ENCODE measurements at regions not wholly inside any gene's neighbourhood (a gene's known extent, or its start where the extent isn't known, plus 50 kb on each side); places are given as distances from the start of the nearest gene placed in this dataset.

DNA sequence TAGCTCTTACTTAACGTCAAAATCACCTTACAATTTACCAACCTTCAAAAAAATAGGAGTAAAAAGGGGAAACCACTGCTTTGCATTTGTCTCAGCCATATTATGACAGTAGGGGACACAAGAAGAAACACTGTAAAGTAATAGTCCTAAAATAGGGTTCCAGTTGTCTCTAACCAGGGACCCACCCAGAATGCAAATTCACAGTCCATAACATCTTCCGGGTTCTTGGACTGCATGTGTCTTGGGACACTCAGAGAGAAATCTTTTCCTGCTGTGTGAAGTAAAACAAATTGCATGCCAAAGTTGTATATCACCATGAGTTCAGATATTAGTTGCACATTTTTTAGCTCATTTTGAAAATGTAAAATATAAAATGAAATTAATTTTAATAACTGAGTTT is 69.8 kb upstream of the PGR start:
- Histone ChIP-seq H3K27ac (ENCODE audit: low read depth) (no peak overlapping the region), H3F3A (replicated peaks; ENCODE audit: low read depth) (no peaks in the 10 kb centered on the region), H3K27me3 (ENCODE audit: insufficient read depth) (no peaks in the 10 kb centered on the region), H4K20me1 (replicated peaks; ENCODE audit: insufficient read depth) (no peaks in the 10 kb centered on the region), H3K4me2 (no peak overlapping the region), H3K4me3 (no peak overlapping the region), H3K9me2 (ENCODE audit: insufficient read depth) (no peaks in the 10 kb centered on the region), H3K4me1 (ENCODE audit: insufficient read depth) (no peaks in the 10 kb centered on the region), H3K79me2 (replicated peaks; ENCODE audit: insufficient read depth) (no peaks in the 10 kb centered on the region), H2AFZ (no peak overlapping the region), H3K36me3 (ENCODE audit: insufficient read depth) (no peaks in the 10 kb centered on the region)
- DNase-seq (ENCODE audit: low spot score) (no peak), ATAC-seq (no peak)
- no peaks in the 10 kb centered on the region for H3K36me3 Mint-ChIP-seq (ENCODE audit: low read depth)
- H3K9me3 Mint-ChIP-seq: peaks cover 8% of the 10 kb centered on the region; the same call in 2 of the 3 replicates
- no peaks in the 10 kb centered on the region for H3K27me3 Mint-ChIP-seq (ENCODE audit: insufficient read depth, low read depth, poor library complexity)
- no peak overlapping the region for H3K27ac Mint-ChIP-seq
- TF ChIP-seq EZH2 (IDR thresholded peaks at IDR 0.05; ENCODE audit: low read depth, unreplicated experiment) (no peak), STAT1 (IDR thresholded peaks at IDR 0.05; ENCODE audit: unreplicated experiment) (no peak), ZNF331 (CRISPR knock-in tag; IDR thresholded peaks at IDR 0.05; ENCODE audit: low read depth) (no peak), POLR2AphosphoS5 (IDR thresholded peaks at IDR 0.05; ENCODE audit: low read depth) (no peak)
- TF ChIP-seq, protein P1, sequence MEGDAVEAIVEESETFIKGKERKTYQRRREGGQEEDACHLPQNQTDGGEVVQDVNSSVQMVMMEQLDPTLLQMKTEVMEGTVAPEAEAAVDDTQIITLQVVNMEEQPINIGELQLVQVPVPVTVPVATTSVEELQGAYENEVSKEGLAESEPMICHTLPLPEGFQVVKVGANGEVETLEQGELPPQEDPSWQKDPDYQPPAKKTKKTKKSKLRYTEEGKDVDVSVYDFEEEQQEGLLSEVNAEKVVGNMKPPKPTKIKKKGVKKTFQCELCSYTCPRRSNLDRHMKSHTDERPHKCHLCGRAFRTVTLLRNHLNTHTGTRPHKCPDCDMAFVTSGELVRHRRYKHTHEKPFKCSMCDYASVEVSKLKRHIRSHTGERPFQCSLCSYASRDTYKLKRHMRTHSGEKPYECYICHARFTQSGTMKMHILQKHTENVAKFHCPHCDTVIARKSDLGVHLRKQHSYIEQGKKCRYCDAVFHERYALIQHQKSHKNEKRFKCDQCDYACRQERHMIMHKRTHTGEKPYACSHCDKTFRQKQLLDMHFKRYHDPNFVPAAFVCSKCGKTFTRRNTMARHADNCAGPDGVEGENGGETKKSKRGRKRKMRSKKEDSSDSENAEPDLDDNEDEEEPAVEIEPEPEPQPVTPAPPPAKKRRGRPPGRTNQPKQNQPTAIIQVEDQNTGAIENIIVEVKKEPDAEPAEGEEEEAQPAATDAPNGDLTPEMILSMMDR (conservative IDR thresholded peaks at IDR 0.05; ENCODE audit: low read depth in 2 of 2): no peak
- no peak overlapping the region for H3K4me3 Mint-ChIP-seq
- H3K4me1 Mint-ChIP-seq: no peaks in the 10 kb centered on the region

DNA sequence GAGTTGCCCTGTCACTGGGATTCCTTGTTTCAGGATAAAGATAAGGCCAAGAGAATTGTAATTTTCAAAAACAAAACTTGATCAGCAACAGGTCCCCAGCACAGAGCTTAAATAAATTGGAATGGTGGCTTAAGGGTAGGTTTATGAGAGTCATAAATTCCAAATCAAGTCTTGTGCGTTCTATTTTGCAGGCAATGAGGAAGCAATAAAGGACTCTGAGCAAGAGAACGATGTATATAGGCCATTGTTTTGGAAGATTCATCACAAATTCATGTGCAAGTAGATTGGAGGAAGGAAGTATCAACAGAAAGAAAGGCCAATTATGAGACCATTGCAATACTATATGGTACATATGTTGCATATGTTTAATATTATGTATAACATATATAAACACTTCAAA is 65.7 kb upstream of the PGR start:
- H3K4me3 Mint-ChIP-seq: no peak overlapping the region
- Histone ChIP-seq H3K4me1 (ENCODE audit: insufficient read depth) (no peaks in the 10 kb centered on the region; the same call in 1 of the 2 replicates), H3F3A (replicated peaks; ENCODE audit: low read depth) (no peaks in the 10 kb centered on the region), H3K4me2 (no peak overlapping the region), H4K20me1 (replicated peaks; ENCODE audit: insufficient read depth) (no peaks in the 10 kb centered on the region), H2AFZ (no peak overlapping the region), H3K4me3 (no peak overlapping the region), H3K79me2 (replicated peaks; ENCODE audit: insufficient read depth) (no peaks in the 10 kb centered on the region), H3K36me3 (ENCODE audit: insufficient read depth) (no peaks in the 10 kb centered on the region), H3K27me3 (ENCODE audit: insufficient read depth) (no peaks in the 10 kb centered on the region), H3K27ac (ENCODE audit: low read depth) (no peak overlapping the region), H3K9me2 (ENCODE audit: insufficient read depth) (no peaks in the 10 kb centered on the region)
- no peak for DNase-seq (ENCODE audit: low spot score)
- no peaks in the 10 kb centered on the region for H3K36me3 Mint-ChIP-seq (ENCODE audit: low read depth)
- no peaks in the 10 kb centered on the region for H3K4me1 Mint-ChIP-seq
- no peaks in the 10 kb centered on the region for H3K9me3 Mint-ChIP-seq
- H3K27ac Mint-ChIP-seq: no peak overlapping the region
- no peak for ATAC-seq
- no peaks in the 10 kb centered on the region for H3K27me3 Mint-ChIP-seq (ENCODE audit: insufficient read depth, low read depth, poor library complexity)
- TF ChIP-seq, protein P2, sequence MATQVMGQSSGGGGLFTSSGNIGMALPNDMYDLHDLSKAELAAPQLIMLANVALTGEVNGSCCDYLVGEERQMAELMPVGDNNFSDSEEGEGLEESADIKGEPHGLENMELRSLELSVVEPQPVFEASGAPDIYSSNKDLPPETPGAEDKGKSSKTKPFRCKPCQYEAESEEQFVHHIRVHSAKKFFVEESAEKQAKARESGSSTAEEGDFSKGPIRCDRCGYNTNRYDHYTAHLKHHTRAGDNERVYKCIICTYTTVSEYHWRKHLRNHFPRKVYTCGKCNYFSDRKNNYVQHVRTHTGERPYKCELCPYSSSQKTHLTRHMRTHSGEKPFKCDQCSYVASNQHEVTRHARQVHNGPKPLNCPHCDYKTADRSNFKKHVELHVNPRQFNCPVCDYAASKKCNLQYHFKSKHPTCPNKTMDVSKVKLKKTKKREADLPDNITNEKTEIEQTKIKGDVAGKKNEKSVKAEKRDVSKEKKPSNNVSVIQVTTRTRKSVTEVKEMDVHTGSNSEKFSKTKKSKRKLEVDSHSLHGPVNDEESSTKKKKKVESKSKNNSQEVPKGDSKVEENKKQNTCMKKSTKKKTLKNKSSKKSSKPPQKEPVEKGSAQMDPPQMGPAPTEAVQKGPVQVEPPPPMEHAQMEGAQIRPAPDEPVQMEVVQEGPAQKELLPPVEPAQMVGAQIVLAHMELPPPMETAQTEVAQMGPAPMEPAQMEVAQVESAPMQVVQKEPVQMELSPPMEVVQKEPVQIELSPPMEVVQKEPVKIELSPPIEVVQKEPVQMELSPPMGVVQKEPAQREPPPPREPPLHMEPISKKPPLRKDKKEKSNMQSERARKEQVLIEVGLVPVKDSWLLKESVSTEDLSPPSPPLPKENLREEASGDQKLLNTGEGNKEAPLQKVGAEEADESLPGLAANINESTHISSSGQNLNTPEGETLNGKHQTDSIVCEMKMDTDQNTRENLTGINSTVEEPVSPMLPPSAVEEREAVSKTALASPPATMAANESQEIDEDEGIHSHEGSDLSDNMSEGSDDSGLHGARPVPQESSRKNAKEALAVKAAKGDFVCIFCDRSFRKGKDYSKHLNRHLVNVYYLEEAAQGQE (IDR thresholded peaks at IDR 0.05; ENCODE audit: unreplicated experiment): no peak
- TF ChIP-seq ZNF331 (CRISPR knock-in tag; IDR thresholded peaks at IDR 0.05; ENCODE audit: low read depth): no peak
- no peak for TF ChIP-seq NANOG (IDR thresholded peaks at IDR 0.05; ENCODE audit: borderline replicate concordance)
- TF ChIP-seq, protein P3, sequence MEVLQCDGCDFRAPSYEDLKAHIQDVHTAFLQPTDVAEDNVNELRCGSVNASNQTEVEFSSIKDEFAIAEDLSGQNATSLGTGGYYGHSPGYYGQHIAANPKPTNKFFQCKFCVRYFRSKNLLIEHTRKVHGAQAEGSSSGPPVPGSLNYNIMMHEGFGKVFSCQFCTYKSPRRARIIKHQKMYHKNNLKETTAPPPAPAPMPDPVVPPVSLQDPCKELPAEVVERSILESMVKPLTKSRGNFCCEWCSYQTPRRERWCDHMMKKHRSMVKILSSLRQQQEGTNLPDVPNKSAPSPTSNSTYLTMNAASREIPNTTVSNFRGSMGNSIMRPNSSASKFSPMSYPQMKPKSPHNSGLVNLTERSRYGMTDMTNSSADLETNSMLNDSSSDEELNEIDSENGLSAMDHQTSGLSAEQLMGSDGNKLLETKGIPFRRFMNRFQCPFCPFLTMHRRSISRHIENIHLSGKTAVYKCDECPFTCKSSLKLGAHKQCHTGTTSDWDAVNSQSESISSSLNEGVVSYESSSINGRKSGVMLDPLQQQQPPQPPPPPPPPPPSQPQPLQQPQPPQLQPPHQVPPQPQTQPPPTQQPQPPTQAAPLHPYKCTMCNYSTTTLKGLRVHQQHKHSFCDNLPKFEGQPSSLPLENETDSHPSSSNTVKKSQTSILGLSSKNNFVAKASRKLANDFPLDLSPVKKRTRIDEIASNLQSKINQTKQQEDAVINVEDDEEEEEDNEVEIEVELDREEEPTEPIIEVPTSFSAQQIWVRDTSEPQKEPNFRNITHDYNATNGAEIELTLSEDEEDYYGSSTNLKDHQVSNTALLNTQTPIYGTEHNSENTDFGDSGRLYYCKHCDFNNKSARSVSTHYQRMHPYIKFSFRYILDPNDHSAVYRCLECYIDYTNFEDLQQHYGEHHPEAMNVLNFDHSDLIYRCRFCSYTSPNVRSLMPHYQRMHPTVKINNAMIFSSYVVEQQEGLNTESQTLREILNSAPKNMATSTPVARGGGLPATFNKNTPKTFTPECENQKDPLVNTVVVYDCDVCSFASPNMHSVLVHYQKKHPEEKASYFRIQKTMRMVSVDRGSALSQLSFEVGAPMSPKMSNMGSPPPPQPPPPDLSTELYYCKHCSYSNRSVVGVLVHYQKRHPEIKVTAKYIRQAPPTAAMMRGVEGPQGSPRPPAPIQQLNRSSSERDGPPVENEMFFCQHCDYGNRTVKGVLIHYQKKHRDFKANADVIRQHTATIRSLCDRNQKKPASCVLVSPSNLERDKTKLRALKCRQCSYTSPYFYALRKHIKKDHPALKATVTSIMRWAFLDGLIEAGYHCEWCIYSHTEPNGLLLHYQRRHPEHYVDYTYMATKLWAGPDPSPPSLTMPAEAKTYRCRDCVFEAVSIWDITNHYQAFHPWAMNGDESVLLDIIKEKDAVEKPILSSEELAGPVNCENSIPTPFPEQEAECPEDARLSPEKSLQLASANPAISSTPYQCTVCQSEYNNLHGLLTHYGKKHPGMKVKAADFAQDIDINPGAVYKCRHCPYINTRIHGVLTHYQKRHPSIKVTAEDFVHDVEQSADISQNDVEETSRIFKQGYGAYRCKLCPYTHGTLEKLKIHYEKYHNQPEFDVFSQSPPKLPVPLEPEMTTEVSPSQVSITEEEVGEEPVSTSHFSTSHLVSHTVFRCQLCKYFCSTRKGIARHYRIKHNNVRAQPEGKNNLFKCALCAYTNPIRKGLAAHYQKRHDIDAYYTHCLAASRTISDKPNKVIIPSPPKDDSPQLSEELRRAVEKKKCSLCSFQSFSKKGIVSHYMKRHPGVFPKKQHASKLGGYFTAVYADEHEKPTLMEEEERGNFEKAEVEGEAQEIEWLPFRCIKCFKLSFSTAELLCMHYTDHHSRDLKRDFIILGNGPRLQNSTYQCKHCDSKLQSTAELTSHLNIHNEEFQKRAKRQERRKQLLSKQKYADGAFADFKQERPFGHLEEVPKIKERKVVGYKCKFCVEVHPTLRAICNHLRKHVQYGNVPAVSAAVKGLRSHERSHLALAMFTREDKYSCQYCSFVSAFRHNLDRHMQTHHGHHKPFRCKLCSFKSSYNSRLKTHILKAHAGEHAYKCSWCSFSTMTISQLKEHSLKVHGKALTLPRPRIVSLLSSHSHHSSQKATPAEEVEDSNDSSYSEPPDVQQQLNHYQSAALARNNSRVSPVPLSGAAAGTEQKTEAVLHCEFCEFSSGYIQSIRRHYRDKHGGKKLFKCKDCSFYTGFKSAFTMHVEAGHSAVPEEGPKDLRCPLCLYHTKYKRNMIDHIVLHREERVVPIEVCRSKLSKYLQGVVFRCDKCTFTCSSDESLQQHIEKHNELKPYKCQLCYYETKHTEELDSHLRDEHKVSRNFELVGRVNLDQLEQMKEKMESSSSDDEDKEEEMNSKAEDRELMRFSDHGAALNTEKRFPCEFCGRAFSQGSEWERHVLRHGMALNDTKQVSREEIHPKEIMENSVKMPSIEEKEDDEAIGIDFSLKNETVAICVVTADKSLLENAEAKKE (CRISPR knock-in tag; IDR thresholded peaks at IDR 0.05): no peak
- no peak for TF ChIP-seq ZNF114 (CRISPR knock-in tag; IDR thresholded peaks at IDR 0.05)
- TF ChIP-seq POLR2AphosphoS5 (IDR thresholded peaks at IDR 0.05; ENCODE audit: low read depth): no peak
- no peak for TF ChIP-seq EZH2 (IDR thresholded peaks at IDR 0.05; ENCODE audit: low read depth, unreplicated experiment)
- no peak for TF ChIP-seq CREB1 (CRISPR knock-in tag; IDR thresholded peaks at IDR 0.05; ENCODE audit: low read depth)

Data from GM23338 (cell line).